HG02852 (cell line): ENCODE measurements at regions not wholly inside any gene's neighbourhood (a gene's known extent, or its start where the extent isn't known, plus 50 kb on each side); places are given as distances from the start of the nearest gene placed in this dataset.

Experiments
- ATAC-seq: cut with Tn5 transposase; IDR thresholded peaks from one replicate; pipeline ENCODE4 v1.9.1; 2021; ENCODE audit warnings: mild to moderate bottlenecking, moderate library complexity; ENCODE audit not compliant: unreplicated experiment

DNA sequence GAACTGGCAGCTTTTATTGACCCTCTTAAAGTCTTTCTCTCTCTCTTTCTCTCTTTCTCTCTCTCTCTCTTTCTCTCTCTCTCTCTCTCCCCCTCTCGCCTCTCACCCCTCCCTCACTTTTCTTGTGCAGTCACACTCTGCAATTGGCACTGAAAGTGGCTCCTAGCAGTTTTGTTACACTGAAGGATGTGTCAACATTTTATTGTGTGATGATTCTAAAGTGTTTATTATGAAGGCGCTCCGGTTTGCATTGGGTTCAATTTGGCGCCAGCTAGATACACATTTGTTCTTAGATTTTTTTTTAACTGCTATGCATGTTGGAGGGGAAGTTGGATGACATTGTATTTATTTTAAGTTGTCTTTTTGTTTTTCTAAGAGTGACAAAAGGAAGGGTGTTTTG lies 64.0 kb upstream of the CHRM3 start:
- no peak for ATAC-seq

DNA sequence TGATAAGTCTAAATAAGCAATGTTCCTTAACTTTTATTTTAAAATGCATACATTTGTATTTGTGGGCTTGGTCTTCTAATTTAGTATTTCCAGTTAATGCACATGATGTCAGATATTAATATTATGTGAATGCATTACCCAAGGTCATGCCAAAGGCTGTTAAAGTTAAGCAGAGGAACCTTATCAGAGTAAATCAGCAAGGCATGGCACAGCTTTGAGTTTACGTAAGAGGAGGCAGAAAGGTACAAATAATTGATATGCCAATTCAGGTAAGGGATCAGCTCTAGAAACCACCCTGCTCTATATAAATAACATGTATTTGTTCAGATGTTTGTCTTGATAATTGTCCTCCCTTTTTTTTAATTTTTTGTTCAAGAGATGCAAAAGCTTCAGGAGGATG lies 64.5 kb upstream of the CHRM3 start:
- no peak for ATAC-seq

DNA sequence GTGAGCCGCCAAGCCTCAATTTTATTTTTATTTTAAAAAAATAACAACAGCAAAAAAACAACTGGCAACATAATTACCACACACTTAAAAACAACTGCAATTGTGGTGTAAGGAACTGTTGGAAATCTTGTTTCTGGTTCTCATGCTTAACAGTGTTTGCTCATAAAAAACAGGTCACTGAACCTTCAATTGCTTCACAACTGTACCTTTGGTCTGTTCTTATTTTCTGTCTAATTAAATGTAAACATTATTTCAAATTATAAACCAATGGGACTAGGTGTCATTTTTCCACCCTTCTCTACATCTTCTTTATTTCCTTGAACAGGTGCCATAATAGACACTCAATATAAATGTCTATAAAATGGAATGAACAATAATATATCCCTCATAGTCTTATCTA lies 68.4 kb upstream of the CHRM3 start:
- ATAC-seq, result no peak

DNA sequence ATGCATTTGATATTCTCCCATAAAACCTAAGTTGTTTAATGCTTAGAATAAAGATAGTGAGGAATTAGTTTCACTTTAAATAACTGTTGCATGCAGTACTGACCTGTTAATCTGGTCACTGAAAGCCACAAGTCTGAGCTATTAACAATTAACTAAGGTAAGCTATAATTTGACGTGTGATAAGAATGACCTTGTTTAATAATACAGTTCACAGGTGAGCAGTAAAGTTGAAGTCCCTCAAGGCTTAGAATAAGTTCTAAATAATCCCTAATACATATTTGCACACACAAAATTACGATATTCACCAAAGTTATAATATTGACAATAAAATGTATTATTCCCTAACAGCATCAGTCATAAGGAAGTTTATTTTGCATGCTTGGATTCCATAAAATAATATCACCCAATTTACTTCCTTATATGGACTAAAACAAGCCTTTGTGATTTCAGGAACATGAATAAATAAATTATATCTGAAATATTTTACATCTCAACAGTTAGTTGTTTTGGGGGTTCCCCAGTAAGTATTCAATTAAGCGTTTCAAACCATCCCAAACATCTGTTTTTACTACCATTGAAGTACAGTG lies 70.6 kb upstream of the CHRM3 start:
- no peak for ATAC-seq

DNA sequence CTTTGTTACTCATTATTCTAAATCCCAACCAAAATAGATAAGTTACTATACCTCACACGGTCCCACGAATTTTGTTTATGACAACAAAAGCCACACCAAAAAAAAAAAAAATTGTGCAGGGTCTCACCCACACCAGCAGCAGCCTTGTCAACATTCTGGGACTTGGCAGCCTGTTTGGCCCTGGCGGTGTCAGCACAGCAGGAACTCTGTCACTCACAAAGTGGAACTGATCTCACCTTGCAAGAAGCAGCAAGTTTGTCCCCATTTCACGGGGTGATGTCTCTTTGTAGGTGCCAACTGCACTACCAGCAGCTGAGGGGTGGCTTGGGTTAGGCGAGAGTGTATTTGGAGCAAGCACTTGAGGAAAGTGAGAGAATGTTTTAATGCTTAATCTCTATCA lies 75.0 kb upstream of the CHRM3 start:
- no peak for ATAC-seq

DNA sequence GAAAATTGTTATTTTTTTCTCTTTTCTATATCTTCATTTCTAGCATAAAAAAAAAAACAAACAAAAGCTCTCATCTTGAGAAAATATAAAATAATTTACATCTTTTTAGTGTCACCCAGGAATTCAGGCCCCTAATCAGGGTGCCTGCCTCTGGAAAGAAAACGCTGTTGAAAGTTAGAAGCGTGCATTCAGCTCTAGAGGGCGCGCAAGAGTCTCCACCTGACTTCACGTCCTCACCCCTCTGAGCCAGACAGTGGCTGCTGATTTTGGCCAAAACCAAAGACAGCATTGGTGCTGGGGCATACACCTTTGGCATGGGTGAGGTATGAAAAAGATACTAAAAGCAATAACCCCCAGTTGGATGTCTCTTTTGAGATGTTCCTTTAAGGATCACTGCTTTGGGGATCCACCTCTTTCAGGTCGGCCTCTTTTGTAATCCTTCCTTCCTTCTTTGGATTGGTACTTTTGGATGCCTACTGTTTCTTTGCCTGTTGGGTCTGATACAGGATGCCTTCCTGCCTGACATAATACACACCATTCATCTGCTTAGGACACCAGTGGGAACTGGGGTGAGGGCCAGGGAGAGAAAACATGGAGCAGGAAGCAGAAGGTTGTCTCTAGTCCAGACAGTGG lies 77.6 kb upstream of the CHRM3 start:
- ATAC-seq, result no peak

DNA sequence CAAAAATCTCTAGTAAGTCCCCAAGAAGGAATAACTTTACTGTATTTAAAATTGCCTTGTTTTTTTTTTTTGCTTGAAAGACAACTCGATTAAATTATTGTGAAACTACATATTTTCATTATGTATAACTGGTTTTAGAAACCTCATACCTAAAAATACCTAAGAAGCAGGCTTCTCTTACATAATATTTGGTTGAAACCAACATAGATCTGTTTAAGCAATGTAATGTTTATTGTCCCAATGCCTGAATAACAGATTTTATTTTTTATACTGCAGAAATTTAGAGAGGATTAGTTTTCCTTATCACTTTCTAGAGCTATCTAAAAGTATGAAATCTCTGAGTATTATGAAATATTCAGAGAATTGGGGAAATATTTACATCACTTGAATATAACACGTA lies 78.5 kb upstream of the CHRM3 start:
- ATAC-seq, result no peak

DNA sequence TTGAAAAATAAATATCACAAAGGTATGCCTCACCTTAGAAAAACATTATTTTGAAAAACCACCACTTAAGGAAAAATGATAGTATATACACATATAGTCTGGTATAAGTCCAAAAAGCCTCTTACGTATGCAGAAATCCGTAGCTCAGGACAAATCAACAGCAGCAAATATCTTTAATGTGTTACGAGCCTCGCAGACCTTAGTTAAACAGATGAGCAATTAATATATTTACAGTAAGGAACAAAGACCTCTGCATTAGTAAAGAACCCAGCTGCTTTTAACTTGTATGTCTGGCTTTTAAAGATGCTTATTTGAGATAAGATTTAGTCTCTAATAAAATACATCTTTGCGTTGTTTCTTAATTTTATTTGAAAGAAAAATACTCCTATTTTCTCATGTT lies 79.9 kb upstream of the CHRM3 start:
- no peak for ATAC-seq

DNA sequence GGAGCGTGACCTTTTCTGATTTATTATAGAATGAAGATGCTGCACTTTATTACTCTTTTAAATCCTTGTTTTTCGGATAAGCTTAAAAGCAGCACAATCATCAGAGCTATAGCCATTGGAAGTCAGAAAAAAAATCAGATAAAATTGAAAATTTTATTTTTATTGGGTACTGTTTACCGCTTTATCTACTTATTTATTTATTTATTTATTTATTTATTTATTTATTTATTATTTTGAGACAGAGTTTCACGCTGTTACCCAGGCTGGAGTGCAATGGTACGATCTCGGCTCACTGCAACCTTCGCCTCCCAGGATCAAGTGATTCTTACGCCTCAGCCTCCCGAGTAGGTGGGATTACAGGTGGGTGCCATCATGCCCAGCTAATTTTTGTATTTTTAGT lies 83.1 kb upstream of the CHRM3 start:
- ATAC-seq, result no peak

DNA sequence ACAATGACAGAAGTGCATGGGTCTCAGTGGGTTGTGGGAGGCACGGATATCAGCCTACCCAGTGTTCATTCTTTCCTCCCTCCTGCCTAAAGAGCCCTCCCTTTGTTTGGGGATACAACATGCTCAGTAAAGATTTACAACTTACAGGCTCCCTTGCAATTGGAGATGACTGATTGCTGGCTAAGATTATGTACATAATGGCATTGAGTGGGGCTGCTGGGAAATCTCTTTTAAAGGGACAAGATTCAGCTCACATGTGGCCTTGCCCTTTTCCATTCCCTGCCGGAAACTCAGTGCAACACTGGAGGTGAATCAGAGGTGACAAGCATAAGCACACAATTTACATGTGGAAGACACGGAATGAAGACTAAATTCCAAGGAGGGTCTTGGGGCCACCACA lies 83.7 kb upstream of the CHRM3 start:
- ATAC-seq, result no peak

DNA sequence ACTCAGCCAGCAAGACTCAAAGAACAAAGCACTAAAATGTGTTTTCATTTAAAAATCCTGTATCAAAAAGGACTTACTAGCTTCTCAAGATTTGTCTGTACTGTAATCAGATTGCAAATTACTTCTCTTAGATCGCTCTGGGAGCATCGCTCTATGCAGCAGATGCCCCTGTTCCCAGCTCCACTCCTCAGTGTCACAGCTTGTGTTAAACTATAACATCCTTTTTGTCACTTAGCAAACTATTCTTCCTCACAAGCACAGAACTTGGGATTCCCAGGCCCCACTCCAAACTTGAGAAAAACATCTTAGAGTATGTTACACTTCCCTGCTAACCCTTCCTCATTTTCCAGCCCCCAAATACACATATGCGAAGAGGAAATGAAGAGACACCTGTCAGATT lies 85.1 kb upstream of the CHRM3 start:
- no peak for ATAC-seq

DNA sequence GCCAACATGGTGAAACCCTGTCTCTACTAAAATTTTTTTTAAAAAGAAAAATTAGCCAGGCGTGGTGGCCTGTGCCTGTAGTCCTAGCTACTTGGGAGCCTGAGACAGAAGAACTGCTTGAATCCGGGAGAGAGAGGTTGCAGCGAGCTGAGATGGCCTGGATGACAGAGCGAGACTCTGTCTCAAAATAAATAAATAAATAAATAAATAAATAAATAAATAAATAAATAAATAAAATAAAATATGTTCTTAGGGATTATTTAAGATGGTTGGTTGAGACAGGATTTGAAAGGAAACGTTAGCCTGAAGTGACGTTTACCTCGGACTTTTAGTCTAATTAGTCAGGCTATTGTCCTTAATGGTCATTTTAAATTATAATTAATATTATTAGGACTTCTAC lies 88.5 kb upstream of the CHRM3 start:
- ATAC-seq, result no peak

DNA sequence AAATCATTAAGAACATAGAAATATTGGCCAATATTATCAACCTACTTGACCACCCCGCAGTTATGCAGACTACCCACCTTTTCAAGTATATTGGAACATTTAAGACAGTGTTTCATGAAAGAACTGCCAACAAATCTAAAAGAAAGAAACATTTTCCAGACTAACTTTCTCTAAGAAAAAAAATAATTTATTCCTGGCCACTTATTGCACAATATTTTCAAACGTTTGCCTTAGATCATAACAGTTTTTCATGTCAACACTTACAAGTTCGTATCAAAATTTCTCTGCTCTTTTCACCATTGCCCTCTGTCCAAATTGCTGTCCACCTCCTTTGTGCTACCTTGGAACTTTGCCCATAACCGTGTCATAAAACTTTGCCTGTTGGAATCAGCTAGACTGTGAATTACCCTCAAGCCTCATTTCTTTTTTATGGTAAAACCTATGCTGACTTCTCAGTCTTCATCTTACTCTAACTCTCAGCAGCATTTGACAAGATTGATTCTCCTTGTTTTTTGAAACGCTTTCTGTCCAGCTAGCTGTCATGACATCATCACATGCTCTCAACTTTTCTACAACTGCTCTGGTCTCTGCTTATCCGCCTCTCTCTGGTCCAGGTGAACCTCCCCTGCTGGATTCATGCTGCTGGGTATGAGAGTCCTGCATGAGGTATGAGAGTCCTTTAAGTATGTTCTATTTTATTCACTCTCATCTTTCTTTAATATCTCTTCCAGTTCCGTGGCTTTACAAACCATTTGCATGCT lies 92.8 kb upstream of the CHRM3 start:
- no peak for ATAC-seq

DNA sequence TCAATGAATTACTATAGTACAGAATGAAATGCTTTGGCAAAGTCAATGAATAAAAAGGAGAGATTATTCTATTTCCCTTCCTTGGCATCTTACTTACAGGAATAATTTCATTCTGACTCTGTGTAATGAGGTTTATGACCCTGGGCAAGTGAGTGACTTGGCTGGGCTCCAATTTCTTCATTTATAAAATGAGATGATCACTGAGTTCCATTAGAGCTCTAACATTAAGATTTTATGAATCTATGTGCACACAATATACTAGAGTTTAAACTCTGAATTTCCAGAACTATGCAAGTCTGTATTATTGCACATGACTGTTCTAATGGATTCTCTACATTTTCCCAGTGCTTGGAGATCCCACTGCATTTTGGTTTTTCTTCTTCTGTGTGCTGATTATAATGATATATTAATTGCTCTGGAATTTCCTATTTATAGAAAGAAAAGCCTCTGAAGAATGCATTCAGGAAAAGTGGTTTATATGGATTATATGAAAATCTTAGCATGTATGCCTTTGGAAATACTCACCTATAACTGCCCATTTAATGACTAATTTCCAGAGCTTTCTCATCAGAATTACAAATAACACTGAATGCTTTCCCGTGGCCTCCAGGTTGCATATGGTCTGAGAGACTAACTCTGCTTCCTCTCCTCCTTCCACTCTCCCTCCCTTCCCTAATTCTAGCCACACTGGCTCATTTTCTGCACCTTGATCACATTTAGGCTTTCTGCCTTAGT lies 97.4 kb upstream of the CHRM3 start:
- ATAC-seq, result no peak

DNA sequence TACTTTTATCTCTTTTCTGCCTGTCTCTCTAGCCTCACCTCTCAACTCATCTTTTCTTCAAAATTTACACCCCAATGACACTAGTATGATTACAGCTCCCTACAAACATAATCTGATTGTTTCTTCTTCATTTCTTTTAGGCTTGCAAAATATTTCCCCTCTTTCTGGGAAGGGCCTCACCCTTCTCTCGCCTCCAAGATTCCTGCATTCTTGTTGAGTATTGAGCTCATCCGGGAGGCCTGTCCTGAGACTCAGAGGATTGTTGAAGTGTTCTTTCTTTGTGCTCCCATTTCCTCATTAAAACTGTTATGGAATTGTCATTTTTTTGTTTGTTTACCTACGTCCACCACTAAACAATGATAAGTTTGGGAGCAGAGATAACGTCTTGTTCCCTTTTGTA lies 99.1 kb upstream of the CHRM3 start:
- ATAC-seq, result no peak

DNA sequence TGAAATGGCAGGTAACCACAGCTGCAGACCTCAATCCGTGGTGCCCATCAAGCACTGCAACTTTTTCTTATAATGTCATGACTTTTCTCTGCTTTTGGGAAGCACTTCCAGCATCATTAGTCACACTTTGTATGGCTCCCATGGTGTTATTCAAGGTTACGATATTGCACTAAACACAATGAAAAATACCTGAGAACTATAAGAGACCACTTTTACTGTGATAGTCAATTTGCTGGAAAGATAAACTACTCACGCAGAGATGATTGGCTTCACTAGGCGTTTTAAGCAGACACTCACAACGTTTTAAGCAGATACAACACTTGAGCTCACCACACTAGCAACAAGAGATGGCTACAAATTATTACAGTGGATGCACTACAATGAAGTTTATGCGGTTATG lies 103.2 kb upstream of the CHRM3 start:
- ATAC-seq, result no peak

DNA sequence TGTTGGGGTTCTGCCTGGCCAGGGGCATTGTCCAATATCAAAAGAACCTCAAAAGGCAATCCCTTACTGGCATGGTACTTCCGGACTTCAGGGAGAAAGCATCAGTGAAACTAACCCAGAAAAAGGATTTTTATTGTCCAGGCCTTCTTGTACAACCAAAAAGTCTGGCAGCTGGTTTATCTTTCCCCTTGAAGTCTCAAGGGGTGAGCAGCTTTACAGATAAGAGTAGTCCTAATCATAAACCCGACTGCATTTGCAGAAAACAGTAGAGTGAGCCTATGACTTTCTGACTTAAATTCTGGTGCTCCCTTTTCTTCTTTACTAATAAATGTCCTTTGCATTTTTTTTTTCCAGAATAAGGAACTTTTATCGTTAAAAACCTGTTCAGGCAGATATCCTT lies 104.0 kb upstream of the CHRM3 start:
- no peak for ATAC-seq

DNA sequence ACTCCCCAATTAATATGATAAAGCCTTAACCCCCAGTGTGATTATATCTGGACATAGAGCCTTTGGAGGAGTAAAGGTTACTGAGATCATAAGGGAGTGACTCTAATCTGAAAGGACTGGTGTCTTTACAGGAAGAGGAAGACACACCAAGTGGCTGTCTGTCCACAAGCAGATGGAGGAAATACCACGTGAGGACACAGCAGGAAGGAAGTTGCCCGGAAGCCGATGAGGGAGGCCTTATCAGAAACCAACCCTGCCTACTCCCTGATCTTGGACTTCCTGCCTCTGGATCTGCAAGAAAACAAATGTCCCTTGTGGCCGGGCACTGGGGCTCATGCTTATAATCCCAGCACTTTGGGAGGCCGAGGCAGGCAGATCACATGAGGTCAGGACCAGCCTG lies 110.3 kb upstream of the CHRM3 start:
- no peak for ATAC-seq

DNA sequence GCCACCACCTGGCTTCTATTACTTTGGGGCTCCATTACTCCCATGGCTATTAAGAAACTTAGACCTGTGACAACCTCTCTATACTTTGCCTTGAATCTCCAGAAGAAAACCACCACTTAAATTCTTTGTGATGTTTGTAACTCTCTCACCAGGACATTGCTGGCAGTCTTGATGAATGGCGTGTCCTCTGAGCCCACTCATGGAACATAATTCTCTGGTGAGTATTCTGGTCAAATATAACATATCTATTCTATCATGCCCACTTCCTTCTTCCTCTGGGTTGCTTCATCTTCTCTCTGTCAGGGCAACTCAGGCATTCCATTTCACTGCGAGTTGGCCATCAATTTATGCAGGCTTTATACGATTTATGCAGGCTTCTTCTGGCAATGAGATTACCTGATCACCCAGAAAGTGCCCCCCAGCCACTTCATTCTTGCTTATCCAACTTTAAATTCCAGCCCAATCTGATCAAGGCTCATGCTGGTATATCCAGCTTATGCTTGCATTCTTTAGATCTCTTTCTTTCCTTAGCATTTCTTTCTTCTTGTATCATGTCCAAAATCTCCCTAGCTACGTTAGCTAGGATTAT lies 112.0 kb upstream of the CHRM3 start:
- no peak for ATAC-seq

DNA sequence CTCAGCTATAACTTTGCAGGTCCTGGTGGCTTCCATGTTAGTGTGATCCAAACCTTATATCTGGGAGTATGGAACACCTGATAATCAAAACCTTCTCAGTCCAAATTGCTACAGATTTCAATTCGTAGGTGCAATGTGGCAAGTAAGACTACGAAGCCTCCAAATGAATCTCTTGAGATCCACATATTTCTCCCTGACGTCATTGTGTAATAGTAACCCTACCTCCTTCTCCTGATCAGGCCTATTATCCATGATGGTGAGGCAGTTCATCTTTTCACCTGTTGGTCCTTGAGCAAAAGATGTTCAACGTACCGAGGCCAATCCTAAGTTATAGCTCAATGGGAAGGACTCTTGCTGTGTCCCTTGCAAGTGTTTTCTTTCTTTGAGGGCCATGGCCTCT lies 115.9 kb upstream of the CHRM3 start:
- ATAC-seq, result no peak

DNA sequence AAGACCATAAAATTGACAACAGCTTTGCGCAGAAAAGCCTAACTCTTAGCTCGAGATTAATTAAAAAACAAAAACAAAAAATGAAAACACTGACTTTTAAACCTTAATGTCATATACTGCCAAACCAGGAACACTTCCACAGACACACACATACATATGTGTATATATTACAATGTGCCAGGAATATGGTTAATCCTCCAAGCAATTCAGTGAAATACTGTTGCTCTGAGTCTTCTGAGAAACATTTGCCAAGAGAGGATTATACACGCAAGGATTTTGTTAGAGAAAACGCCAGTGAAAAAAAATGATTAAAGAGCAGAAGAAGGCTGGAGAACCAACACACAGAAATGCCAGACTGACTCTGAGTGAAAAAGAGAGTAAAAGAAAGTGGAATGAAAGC lies 116.7 kb upstream of the CHRM3 start:
- no peak for ATAC-seq

DNA sequence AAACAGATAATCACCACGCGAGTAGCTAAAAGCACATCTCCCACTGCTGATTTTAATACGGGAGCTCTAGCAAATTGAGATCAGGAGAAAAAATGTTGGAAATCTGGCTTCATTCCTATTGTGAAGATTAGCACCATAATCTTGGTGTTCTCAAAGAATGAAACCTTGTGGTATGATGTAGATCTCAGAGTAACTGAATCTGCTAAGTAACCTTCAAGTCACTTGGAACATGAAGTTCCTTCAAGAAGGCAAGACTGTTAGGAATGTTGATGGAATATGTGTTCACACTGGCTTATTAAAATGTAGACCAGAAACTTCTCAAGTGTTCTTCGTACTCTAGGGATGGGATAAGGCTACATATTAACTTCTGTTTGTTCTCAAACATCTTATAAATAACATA lies 117.4 kb upstream of the CHRM3 start:
- no peak for ATAC-seq
